HEK293T (cell line): ENCODE measurements at regions not wholly inside any gene's neighbourhood (a gene's known extent, or its start where the extent isn't known, plus 50 kb on each side); places are given as distances from the start of the nearest gene placed in this dataset.

ENCODE experiments used
- ARNT ChIP-seq: fragments of 450-650 bp; IDR thresholded peaks from 2 replicates; pipeline ENCODE4 v1.6.1; 2017; ENCODE audit warnings: mild to moderate bottlenecking
- BHLHE40 ChIP-seq: fragments of 450-650 bp; IDR thresholded peaks from 2 replicates; pipeline ENCODE4 v1.6.1; 2016; ENCODE audit warnings: mild to moderate bottlenecking, moderate library complexity, borderline replicate concordance
- CTBP1 ChIP-seq: fragments of 450-650 bp; IDR thresholded peaks from 2 replicates; pipeline ENCODE4 v1.6.1; 2016; ENCODE audit warnings: borderline replicate concordance
- ELF4 ChIP-seq: fragments of 450-650 bp; IDR thresholded peaks from 2 replicates; pipeline ENCODE4 v1.6.1; 2017; ENCODE audit warnings: antibody characterized with exemption
- FOXA1 ChIP-seq: fragments of 450-650 bp; IDR thresholded peaks from 2 replicates; pipeline ENCODE4 v1.6.1; 2016; ENCODE audit warnings: mild to moderate bottlenecking
- FOXK2 ChIP-seq: fragments of 450-650 bp; IDR thresholded peaks from 2 replicates; pipeline ENCODE4 v1.6.1; 2016; ENCODE audit warnings: mild to moderate bottlenecking
- HDGF ChIP-seq: fragments of 450-650 bp; IDR thresholded peaks from 2 replicates; pipeline ENCODE4 v1.6.1; 2017; ENCODE audit warnings: antibody characterized with exemption, borderline replicate concordance
- LEF1 ChIP-seq: fragments of 450-650 bp; IDR thresholded peaks from 2 replicates; pipeline ENCODE4 v1.6.1; 2017; ENCODE audit warnings: mild to moderate bottlenecking, borderline replicate concordance
- NFRKB ChIP-seq: fragments of 450-650 bp; IDR thresholded peaks from 2 replicates; pipeline ENCODE4 v1.6.1; 2016; ENCODE audit warnings: mild to moderate bottlenecking, moderate library complexity
- SP1 ChIP-seq: fragments of 450-650 bp; IDR thresholded peaks from 2 replicates; pipeline ENCODE4 v1.6.1; 2017
- SUZ12 ChIP-seq: fragments of 450-650 bp; IDR thresholded peaks from 2 replicates; pipeline ENCODE4 v1.6.1; 2016; ENCODE audit warnings: mild to moderate bottlenecking

DNA sequence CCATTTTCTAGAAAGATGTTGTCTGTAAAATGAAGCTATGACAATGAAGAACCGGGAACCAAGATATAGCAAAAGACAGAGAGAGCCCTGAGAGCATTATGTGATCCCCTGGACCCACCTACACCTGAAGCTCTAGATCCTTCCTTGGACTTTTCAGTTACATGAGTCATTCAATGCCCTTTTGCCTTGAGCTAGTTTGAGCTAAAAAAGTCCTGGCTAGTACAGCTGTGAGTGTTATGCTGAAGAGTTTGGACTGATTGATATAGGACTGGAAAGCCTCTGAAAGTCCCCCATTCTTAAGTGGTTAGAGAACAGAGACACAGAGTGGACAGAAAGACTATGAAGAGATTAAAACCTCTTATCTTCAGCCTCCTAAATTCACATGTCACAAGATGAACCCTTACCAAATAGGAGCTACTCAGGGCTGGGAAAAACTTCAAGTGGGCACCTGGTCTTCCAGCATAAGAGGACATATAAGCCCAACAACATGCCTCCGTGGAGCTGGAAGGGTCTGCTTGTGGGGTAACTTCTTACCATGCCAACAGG, 386.8 kb upstream of the NFE2L3 start:
- TF ChIP-seq SP1 (no peak), SUZ12 (no peak), ELF4 (no peak), FOXK2 (no peak), ARNT (no peak), FOXA1 (no peak), NFRKB (no peak), CTBP1 (no peak), BHLHE40 (no peak), LEF1 (no peak), HDGF (no peak)
